Right forelimb (tissue), 1 donor: ENCODE measurements at regions not wholly inside any gene's neighbourhood (a gene's known extent, or its start where the extent isn't known, plus 50 kb on each side); places are given as distances from the start of the nearest gene placed in this dataset.
"Not testable (repeated sequence)": the region's sequence is repeated elsewhere in the genome, so short reads cannot be mapped to it uniquely, and the experiment has no call there.

ENCODE experiments used
- DNase-seq: peaks from one replicate; pipeline ENCODE4 v3.0.0-alpha.2; 2018

GRCh38 chr4:187460016-187460415 is 535.6 kb upstream of the ZFP42 start:
- DNase-seq = no peak

GRCh38 chr4:187464573-187464972 is 531.0 kb upstream of the ZFP42 start:
- no peak for DNase-seq

DNA sequence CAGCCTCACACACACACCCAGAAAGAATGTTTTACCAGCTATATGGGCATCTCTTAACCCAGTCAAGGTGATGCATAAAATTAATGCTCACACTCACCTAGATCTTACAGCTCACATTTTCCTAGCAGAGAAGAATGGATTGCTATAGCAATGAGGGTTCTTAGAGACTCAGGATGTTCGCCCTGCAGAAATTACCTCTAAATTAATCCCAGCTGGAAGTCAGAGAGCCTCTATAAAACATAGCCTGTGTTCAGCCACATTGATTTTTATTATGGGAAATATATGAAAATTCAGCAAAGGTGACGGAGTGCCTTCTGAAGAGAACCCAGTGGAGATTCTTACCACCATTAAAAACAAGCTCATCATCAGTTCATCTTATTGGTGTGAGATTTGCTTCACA is 528.3 kb upstream of the ZFP42 start:
- DNase-seq = no peak

DNA sequence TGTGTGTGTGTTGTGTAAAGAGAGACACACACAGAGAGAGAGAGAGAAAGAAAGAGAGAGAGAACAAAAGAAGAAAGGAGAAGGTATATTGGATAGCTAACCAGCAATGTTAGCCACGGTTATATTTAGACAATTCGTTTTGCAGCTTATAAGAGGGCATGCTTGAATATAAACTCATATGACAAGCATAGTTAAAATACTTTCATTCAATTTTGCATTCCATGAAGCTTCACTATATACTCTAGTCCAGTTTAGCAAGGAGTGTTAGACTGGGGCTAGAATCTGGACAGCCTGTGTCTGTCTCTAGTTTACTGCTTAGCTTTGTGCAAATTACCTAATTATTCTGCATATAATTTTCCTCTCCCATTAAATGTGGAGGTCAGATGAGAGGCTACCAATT is 525.9 kb upstream of the ZFP42 start:
- no peak for DNase-seq

- no peak for DNase-seq
Measured at GRCh38 chr4:187470061-187470460, 525.5 kb upstream of the ZFP42 start.

DNA sequence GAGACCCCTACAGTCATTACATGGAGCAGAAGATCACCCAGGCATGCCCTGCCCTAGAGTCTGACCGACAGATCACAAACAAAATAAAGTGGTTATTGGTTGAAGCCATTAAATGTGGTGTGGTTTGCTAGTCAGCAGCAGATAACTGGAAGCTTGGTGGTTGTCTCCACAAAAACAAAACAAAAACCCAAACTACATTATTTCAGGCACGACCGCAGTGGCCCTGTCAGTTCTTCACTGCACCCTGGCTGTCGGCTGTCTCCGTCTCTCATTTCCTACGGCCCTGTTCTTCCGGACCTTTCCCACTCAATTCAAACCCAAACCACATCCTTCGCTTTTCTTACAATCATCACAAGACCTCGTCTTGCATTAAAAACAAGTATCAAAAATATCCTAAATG is 521.3 kb upstream of the ZFP42 start:
- DNase-seq = no peak

DNA sequence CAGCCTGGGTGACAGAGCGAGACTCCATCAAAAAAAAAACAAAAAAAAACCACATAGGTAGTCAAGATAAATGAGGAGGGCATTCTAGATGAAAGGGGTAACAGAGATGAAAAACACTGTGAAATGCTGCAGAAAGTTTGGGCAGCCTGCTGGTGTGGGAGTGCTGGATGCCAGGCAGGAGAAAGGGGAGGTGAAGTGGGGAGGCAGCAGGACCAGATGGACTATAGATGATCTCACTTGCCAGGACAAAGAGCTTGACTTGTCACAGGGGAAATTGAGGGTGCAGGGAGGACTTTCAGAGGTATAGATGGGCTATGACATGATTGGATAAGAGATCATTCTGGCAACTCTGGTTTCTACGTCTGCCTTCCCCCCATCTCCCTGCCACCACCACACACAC is 519.7 kb upstream of the ZFP42 start:
- no peak for DNase-seq

DNA sequence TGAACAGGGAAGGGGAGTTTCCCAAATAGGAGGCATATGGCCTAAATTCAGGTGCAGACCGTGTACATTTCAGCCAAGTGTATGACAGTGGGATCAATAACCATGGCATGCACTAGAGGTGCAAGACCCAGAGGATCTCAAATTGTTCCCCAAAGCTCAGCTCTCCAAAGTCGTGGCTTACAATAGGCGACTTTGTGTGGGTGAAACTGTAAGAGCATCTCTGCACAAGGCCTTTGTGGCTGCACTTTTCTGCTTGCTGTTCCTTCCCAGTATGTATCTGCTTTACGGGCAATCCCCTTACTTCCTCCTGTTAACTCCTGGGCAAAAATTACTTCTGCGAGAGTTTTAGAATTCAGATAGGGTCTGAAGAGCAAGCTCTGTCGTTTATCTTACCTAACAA is 518.3 kb upstream of the ZFP42 start:
- DNase-seq = no peak

DNA sequence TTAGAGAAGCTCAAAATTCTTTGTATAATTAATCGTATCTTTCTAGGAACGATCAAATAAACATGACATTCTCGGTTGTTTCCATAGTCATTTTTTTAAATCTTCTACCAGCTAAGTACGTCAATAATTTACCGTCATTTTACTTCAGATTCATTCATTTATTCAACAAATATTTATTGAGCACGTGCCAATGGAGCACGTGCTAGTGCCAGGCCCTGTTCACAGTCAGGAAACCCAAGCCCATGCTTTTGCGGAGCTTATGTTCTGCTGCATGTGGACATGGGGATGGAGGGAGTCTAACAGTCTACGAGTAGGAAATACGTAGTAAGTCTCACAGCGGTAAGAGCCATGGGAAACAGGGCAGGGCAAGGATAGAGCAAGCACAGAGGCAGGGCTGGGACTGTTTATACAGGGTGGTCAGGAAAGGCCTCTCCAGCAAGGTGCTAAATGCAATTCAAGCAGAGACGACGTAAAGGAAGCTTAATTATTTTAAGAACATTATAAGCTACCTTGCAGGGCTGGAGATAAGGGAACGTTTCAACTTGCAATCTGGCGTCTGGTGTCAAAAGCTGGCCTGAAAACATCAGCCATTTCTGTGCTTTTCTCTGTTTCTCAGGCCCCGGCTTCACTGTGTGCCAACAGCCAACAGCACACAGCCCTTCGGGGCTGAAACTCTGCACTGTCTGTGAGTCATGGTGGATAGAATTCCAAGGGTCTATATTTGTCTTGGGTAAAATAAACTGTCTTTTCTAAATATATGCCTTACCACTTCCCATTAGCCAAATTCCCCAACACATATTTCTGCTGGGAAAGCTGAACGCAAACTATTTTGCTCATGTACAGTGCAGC is 517.1 kb upstream of the ZFP42 start:
- peak; percentile 69 for DNase-seq

- no peak for DNase-seq
Measured at GRCh38 chr4:187479511-187479910, 516.1 kb upstream of the ZFP42 start.

GRCh38 chr4:187480146-187481145 is 515.1 kb upstream of the ZFP42 start:
- DNase-seq = no peak

- DNase-seq = no peak
Measured at GRCh38 chr4:187484186-187484585, 511.4 kb upstream of the ZFP42 start.

DNA sequence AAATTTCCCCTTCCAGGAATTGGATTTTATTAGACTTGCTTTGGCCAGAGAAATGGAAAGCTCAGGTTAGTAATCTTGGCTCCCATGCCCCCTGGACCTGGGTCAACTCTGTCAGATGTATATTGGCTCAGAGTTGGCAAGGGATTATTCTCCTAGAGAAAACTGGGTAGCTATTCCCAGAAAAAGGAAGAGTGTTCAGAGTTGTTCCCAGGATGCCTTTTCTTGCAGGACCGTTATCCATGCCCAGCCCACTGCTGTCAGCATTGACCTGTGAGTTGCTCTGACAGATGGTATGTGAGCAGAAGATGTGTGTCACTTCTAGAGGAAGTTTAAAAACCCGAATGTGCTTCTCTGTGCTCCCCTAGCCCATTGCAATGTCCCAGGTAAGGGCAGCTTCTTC is 509.9 kb upstream of the ZFP42 start:
- DNase-seq = no peak

- no peak for DNase-seq
Measured at GRCh38 chr4:187491286-187491685, 504.3 kb upstream of the ZFP42 start.

- DNase-seq = no peak
Measured at GRCh38 chr4:187491959-187492358, 503.6 kb upstream of the ZFP42 start.

GRCh38 chr4:187493661-187494060 is 501.9 kb upstream of the ZFP42 start:
- DNase-seq = no peak

GRCh38 chr4:187499956-187500355 is 495.6 kb upstream of the ZFP42 start:
- no peak for DNase-seq

DNA sequence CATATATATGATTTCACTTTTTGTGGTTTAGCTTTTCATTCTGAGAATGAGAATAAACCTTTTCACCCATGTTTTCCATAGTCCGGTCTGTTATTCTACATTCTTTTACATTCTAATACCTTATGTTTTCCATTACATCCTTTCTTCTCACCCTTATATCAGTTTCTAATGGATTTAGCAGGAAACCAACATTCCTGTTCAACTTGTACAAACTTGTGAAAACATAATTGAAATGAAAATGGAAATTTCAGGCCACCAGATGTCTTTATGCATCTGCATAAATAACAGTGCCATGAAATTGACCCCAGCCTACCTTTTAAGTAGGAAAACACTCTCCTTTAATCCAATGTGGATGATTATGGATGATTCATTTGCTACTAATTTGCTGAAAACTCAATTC is 494.8 kb upstream of the ZFP42 start:
- no peak for DNase-seq

- DNase-seq = no peak
Measured at GRCh38 chr4:187501731-187502130, 493.8 kb upstream of the ZFP42 start.

- DNase-seq = no peak
Measured at GRCh38 chr4:187504974-187505797, 490.4 kb upstream of the ZFP42 start.

DNA sequence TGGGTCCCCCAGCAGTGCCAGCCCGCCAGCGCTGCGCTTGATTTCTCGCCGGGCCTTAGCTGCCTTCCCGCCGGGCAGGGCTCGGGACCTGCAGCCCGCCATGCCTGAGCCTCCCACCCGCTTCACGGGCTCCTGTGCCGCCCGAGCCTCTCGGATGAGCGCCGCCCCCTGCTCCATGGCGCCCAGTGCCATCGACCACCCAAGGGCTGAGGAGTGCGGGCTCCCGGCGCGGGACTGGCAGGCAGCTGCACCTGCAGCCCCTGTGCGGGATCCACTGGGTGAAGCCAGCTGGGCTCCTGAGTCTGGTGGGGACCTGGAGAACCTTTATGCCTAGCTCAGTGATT is 489.8 kb upstream of the ZFP42 start:
- not testable (repeated sequence) for DNase-seq

DNA sequence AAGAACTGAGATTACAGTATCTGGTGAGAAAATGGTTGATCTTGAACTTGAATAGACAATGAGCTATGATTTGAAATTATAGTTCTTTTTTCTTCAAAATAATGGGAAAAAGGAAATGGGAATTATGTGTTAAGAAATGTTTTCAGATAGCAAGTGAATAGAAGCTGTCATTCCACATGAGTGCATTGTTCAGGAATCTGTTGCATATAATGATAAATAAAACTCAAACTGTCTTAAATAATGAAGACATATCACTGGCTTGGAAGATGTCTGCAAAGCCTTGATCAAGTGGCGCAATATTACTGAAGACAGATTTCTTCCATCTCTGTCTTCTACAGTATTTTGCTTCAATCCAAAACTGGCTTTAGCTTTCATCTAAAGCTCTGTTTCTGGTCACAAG is 479.3 kb upstream of the ZFP42 start:
- no peak for DNase-seq

GRCh38 chr4:187541666-187542065 is 453.9 kb upstream of the ZFP42 start:
- DNase-seq = no peak
